ENCODE measurements at regions not wholly inside any gene's neighbourhood (a gene's known extent, or its start where the extent isn't known, plus 50 kb on each side); places are given as distances from the start of the nearest gene placed in this dataset.

DNA sequence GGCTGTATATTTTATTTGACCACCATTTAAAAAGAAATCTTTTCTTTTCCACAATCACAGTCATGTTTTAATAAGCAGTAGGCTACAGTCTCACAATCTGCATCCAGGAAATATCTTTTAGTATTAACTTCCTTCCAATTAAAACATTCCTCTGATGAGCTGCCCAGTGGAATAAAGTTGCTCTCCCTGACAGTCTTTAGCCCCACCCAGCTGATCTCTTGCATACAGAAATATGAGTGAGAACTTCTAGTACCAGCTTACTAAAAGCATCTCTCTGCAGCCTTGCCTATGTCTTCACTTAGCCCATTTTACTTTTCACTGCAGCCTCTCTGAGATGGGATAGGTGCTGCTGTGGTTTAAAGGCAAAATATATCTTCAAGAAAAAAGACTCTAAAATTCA, 143.4 kb upstream of the ANO3 start:
- peak; percentile 17 for DNase-seq (ENCODE audit: low spot score)

DNA sequence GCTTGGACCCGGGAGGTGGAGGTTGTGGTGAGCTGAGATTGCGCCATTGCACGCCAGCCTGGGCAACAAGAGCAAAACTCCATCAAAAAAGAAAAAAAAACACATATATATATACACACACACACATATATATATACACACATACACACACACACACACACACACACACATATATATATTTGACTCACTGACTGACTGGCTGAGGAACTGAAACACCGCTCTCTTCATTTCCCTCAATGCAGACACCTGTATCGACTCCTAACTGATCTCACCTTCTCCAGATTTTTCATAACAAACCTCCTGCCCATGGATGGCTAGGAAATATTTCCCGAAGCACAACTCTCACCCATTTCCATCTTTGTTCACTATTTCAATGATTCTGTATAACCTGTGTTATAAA, 140.7 kb upstream of the ANO3 start:
- no peak for DNase-seq (ENCODE audit: low spot score)

DNA sequence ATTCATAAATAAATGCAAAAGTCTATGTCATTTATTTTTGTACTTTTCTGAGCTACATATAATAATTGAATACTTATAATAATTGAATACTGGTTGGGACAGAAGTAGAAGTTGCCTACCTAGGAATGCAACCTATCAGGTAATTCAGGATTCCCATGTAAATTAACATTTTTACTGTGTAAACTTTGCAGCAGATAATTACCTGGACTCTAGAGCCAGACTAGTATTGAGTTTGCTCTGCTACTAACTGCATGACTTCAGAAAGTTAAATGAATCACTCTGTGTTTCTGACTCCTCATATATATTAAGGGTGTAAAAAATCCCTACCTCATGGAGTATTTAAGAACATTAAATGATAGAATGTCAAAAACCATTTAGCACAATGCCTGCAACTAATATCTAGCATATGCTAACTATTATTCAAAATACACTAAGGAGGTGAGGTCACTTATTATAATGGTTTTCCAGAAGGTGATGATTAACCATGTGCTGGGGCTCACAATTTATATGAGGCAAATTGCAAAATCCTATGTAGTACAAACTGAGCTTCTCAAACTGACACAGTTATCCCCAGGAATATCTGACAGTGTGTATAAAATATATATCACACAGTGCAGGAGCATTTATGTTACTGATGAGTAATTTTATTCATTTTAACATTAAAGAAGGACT, 138.1 kb upstream of the ANO3 start:
- no peak for DNase-seq (ENCODE audit: low spot score)

DNA sequence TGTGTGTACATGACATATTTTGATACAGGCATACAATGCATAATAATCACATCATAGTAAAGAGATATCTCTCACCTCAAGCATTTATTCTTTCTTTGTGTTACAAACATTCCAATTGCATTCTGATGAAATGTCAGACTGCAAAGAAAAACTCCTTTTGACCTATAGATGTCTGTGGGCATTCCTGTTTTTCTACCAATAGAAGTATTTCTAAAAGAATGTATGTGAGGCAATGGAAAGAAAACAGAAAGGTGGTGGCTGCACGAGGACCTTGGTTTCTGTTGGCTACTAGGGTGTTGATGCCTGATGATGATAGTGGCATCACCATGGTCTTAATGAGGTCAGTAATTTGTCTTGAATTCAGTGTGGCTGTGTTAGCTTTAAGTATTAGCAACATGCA, 137.0 kb upstream of the ANO3 start:
- DNase-seq (ENCODE audit: low spot score) = no peak

DNA sequence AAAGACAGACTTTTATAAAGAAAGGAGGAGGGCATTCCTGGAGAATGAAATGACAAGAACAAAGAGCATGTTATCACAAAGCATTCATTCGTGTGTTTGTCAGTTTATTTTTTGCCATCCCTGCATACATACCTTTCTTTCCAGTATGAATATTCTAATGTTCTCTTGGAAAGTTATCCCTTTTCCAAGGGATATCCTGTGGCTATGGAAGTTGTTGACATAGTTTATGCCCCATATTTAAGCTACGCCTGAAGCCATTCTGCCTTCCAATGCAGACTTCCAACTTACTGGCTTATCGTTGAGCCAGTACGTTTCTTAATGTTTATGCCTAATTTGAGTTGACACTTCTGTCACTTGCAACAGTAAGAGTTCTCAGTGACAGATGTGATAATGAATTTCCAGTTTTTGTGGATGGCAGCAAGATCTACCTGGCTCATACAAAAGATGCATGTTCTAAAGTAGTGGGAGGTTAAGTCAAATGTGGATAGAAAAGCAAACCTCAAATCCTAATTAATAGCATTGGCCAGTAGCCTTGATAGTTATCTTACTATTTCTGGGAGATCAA, 133.3 kb upstream of the ANO3 start:
- no peak for DNase-seq (ENCODE audit: low spot score)

DNA sequence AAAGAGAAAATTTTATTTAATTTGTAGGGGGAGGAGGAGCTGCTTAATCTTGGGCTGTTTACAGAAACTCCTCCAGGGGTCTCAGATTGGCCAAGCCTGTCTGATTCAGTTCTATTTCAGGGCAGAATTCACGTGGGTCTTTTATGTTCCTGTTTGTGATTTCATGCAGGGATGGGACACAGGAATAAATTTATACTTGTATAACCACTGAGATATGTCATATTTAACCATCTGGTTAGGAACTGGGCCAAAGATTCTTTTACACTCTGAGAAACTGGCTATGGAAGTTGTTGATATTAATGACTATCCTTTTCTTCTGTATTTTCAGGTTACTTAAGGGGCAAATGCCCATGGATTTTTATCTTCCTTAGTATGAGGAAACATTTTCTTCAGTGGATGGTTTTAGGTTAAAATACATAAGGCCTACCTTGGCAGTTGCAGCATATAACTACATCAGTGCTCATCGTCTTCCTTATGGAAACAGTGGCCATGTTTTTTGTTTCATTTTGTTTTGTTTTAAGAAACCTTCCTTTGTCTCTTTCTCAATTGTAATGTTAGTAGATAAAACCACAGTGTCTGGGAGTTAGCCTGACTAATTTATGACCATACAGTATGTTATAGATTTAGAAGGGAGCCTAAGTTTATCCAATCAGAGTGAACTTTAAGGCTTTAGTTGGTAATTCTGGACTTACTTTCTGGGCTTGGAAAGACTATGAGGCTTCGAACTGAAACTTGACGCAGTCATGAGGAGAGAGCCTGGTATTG, 132.4 kb upstream of the ANO3 start:
- no peak for DNase-seq (ENCODE audit: low spot score)

DNA sequence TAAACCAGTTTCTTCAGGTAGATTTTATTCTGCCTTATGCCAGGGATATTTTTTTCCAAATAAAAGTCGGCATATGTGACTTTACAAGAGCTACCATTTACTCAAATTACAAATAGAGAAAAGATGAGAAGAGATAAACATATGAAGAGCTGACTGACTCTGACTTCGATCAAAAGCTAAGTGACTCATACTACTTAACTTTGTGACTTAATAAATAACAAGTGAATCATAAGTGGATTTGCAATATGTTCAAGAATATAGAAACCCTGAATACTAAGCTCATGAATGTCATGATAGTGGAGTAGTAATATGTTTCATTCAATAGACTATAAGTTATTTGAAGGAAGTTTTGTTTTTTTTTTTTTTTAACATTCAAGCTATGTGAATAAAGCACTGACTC, 130.5 kb upstream of the ANO3 start:
- DNase-seq (ENCODE audit: low spot score) = peak; percentile 5

DNA sequence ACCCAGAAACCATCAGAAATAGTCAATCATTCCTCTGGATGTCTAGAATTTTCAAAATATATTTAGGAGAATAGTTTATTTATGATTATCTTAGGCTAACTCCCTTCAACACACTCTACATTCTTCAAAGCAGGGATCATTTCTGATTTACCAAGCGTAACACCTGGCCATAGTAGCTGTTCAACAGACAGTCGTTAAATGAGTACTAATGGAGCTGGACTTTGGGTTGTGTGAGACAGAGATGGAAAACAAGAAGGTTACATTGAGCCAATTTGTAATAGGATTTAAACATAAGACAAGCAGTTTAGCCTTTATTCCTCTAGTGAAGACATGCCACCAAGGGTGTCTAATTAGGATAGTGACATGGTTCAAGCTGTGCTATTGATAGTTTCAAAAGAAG, 129.2 kb upstream of the ANO3 start:
- DNase-seq (ENCODE audit: low spot score) = no peak

DNA sequence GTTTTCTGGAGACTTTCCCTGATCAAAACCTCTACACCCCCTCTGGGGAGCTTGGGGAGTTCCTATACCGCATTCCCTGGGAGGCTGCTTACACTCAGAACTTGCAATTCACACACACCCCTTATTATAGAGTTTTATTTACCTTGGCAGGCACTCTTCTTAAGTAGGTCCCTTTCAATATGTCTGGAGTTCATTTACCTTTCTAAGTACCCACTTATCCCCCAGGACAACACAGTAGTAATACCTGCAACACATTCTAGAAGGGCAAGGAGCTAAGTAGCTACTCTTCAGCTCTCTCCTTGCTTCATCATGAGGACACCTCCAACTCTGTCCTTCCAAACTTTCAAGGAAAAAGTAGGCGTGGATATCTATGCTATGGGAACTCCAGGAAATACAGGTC, 127.8 kb upstream of the ANO3 start:
- DNase-seq (ENCODE audit: low spot score) = no peak

DNA sequence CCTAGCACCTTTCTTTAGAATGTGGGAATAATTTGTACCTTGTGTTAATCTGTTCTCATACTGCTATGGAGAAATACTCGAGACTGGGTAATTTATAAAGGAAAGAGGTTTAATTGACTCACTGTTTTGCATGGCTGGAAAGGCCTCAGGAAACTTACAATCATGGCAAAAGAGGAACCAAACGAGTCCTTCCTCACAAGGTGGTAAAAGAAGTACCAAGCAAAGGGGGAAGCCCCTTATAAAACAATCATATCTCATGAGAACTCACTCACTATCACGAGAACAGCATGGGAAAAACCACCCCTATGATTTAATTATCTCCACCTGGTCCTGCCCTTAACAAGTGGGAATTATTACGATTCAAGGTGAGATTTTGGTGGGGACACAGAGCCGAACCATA, 127.1 kb upstream of the ANO3 start:
- no peak for DNase-seq (ENCODE audit: low spot score)

DNA sequence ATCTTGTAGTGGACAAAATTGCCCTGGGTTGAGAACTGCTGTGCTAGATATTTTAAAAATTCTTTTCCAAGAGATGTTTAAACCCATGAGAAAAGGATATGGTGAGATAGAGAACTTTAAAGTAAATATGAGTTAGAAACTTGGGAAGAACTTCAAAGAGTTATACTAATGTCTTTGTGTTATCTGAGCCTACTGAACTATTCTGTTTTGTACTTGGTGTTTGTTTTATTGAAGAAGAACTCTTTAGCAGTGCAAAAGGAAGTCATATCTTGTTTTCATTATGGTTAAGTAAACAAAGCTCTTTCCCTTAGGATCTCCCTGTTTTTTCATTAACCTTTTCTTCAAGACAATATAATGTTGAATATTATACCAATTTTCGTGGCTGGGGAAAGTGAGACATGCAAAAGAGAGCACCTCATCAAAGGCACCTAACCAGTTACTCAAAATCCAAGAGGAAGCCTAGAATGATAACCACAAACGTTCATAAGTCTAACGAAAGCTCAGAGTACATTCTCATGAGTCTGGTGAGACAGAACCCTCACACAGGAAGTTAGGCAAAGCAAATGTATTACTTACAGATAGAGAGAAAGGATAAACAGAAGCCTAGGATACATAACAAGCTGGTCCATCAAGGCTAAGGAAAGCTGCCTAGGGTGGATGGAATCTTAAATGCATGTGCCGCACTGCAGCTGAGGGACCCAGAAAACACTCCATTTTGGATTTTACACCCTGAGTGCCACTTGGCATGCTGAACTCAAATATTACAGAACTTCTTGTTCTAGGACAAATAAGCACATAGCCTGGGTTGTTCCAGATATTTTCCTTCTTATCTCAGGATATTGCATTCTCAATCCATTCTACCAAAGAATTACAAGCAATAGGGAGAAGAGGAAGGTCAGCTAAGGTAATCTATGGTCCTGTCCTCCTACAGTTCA, 112.5 kb upstream of the ANO3 start:
- peak; percentile 6 for DNase-seq (ENCODE audit: low spot score)

DNA sequence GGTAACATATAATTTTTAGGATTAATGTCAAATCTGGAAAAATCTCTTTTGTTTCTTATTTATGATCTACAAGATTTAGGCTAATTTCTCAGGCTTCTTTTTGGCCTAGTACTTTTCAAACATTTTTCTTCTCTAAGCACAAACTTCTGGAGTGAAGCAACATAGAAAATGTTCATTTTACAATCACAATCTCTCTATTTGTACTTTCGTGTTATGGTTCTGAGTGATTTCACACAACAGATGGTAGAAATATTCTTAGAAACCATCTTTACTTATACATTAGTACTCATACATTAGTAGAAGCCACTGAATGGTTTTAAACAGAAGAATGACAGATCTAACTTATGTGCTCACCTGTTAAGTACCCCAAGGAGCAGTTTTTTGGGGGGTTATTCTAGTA, 106.3 kb upstream of the ANO3 start:
- DNase-seq (ENCODE audit: low spot score) = no peak

DNA sequence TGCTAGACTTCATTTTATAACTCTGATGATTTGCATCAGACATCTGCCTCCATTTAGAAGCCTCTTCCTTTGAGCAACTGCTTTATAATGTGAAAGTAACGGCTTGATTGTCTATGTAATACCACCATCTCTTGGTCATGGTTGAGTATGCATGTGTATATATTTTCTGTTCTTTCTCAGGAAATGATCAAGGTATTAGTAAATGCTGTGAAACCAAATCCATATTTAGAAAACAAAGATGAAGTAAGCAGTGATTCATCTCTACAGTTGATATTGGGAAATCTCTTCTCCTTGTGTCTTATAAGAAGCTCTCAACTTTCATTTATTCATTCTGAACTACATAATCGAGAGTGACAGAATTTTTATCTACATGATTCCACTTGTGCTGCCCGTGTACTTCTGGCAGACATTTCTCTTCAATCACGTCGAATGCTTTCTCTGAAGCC, 104.6 kb upstream of the ANO3 start:
- DNase-seq (ENCODE audit: low spot score) = peak; percentile 40

DNA sequence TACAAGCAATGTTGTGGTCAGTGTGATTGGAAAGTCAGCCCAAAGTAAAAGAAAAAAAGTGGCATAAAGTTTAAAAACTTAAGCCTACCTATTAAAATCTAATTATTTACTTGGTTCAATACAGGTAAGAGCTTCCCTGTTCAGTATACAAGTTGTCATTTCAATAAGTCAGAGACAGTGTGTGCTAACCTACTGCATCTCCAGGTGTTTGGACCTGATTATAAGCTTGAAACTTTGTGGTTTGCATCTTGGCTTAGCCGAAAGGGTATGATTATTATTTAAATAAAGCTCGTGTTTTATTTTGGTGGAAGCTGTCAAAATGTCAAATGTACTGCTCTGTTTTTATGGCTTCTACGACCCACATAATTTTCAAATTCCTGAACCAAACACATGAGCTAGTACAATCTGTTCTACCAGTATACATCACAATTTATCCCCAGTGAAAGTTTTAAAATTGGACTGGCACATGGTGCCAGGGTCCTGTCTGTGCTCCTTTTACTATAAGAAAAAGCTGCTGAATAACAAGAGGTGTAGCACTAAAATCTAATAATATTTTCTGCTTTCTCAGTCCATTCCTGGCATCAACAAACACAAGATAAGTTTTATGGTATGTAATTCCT, 103.9 kb upstream of the ANO3 start:
- DNase-seq (ENCODE audit: low spot score) = no peak

DNA sequence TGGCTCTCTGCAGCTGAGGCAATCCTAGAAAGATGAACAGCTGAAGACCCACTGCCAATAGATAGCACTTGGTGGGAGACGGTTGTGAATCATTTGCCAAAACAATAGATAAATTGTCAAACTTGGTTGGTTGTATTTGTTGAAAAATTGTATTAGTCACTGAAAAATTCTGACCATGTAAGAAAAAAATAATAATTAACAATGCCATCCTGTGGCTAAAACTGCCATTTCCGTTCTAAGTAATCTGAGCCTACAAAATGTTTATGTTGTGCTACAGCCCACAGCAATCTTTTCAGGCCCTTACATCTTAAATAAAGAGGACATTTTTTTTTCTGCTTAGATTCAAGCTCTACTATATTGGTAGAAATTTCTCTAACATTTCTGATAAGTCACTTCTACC, 103.2 kb upstream of the ANO3 start:
- DNase-seq (ENCODE audit: low spot score) = no peak

DNA sequence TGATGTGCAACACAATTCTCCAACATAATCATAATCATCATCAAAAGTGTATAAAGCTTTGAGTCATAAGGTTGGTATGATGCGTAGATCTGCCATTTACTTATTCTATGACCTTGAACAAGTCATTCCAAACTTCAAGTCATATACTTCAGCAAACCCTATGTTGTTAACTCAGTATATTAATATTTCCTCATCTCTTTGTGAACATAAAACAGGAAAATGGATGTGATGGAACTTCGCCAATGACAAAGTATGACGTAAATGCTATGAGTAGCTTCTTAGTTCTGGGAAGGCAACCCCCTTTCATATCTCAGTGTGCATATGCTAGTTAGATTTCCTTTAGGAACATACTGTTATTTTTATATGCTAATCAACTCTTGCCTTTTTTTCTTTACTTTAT, 102.7 kb upstream of the ANO3 start:
- DNase-seq (ENCODE audit: low spot score) = no peak

DNA sequence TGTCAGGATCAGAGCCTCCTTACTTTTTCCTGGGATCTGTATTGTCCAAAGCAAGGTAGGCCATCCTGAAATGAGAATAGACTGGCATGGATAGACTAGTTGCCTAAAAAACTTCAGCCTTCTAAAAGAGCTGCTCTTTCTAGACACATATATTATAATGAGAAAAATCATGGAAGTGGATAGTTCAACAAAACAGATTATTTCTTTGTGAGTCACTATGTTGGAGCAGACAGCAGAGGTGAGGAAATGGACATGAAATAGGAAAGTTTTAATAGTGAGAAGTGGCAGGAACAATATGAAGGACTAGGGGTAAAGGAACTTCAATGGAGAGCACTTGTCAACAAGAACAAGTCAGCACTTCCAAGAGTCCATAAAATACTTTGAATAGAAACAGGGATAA, 101.9 kb upstream of the ANO3 start:
- DNase-seq (ENCODE audit: low spot score) = no peak

DNA sequence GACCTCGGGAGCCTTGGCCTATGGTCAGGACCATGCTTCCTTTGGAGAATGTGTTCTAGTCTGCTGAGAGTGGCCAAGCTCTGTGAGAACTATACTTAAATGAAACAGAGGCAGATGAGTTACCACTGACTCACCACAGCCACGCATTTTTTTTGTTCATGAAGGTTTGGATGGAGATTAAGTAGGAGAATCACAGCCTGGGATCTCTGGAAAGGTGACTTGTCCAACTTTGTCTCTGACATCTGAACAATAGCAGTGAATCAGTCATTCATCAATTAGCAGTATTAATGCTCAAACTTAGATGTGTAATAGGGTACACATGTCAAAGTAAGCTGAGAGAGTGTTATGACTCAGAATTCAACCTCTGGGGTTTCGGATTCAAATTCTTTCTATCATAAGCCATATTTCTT, 100.7 kb upstream of the ANO3 start:
- peak; percentile 20 for DNase-seq (ENCODE audit: low spot score)

DNA sequence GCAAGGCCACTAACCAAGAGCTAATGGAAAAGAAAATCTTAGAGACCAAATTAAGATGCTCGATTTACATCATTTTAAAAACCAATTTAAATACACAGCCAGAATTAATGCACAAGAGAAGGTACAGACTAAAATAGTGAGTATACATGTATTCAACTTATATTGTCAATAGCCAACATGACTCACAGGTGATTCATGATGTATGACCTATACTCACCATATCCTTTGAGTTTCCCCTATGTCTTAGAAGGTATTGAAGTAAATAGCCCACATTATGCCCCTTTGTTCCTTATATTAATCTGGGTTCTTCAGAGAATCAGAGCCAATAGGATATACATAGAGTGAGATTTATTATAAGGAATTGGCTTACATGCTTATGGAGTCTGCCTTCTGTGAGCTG, 97.5 kb upstream of the ANO3 start:
- DNase-seq (ENCODE audit: low spot score) = no peak

DNA sequence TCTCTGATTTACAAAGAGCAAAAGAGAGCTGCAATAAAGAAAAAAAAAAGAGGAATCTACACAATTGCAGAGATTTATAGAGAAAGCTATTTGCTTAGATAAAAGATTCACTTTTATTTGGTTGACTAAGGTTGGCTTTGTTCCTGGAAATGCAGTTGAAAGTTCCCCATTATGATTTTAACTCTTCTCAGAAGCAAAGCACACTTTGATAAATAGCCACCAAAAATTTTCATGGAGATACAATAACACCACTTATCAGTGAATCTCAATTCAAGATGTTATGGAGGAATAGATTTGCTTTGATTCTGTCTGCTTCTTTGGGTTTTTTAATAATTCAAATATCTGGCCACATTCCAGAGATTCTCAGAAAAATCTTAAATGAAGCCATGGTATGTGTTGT, 88.5 kb upstream of the ANO3 start:
- DNase-seq (ENCODE audit: low spot score) = no peak

DNA sequence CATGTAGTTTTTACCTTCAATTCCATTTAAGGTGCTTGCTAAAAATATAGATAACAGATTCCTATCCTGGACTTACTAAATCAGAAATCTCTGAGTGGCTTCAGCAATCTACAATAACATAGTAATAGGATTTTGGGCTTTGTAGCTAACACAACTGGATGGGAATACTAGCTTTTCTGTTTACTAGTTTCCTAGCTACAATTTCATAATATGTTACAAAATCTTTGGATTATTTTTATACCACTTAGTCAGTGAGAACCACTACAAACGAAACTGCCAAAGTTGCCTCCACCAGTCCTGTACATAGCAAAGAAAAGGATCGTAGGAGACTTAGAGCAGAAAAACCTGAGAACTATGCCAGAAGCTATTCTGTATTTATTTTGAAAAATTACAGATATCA, 87.7 kb upstream of the ANO3 start:
- peak; percentile 16 for DNase-seq (ENCODE audit: low spot score)

DNA sequence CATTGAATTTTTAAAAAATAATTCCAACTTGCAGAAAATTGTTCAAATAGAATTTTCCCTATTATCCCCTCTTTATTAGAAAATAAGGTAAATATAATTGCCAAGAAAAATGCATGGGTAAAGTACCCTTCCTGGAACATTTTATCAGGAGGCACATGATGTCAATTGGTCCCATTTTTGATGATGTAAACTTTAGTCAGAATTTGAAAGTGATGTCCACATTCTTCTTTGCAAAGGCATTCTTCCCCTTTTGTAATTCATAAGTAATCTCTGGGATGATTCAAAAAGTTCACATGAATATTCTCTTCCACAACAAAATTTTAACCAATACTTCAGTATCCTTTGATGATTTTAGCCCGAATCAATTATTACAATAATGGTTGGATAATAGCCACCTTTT, 86.9 kb upstream of the ANO3 start:
- DNase-seq (ENCODE audit: low spot score) = no peak

All from AG08396 (cell line).